ENCODE measurements at regions not wholly inside any gene's neighbourhood (a gene's known extent, or its start where the extent isn't known, plus 50 kb on each side); places are given as distances from the start of the nearest gene placed in this dataset.

DNA sequence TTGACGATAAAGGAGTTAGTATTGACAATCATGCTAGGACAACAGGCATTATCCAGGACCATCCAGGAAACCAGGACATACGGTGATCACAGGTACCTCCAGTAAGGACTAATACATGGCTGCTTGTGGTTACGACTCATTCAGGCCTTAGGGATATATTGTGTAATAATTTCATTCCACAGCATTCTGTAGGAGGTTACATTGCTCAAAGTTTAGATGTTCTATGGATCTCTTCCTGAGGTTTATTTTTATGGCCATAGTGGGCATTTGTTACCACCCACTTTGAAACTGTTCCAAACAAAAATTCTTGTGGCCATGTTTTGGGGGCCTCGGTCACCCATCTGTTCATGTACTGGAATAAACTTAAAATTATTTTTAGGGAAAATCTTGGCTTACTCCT lies 431.6 kb downstream of the METTL4 start:
- Mint-ChIP-seq H3K9me3 (ENCODE audit: low read depth) (no peaks in the 10 kb centered on the region), H3K27ac (ENCODE audit: unreplicated experiment) (no peak overlapping the region)
- TF ChIP-seq, protein P1, sequence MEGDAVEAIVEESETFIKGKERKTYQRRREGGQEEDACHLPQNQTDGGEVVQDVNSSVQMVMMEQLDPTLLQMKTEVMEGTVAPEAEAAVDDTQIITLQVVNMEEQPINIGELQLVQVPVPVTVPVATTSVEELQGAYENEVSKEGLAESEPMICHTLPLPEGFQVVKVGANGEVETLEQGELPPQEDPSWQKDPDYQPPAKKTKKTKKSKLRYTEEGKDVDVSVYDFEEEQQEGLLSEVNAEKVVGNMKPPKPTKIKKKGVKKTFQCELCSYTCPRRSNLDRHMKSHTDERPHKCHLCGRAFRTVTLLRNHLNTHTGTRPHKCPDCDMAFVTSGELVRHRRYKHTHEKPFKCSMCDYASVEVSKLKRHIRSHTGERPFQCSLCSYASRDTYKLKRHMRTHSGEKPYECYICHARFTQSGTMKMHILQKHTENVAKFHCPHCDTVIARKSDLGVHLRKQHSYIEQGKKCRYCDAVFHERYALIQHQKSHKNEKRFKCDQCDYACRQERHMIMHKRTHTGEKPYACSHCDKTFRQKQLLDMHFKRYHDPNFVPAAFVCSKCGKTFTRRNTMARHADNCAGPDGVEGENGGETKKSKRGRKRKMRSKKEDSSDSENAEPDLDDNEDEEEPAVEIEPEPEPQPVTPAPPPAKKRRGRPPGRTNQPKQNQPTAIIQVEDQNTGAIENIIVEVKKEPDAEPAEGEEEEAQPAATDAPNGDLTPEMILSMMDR (IDR thresholded peaks at IDR 0.05), result no peak

DNA sequence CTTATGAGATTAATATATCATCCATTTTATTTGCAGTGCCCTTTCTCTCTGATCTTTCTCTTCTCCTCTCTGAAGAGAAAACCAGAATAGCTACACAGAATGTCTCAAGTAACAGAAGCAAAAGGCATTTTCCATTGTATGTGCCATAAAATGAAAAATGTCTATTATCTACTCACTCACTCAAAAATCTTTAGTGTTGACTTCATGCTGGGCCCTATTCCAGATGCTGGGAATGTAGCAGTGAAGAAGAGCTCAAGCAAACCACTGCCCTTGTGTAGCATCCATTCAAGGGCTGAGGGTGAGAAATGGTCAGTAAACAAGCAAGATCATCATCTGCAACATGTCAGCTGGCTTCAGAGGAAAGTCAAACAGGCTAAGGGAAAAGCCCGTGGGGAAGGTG lies 427.7 kb downstream of the METTL4 start:
- no peaks in the 10 kb centered on the region for H3K36me3 Mint-ChIP-seq (ENCODE audit: low read depth)
- no peak overlapping the region for H3K27ac Mint-ChIP-seq (ENCODE audit: unreplicated experiment)
- no peaks in the 10 kb centered on the region for H3K4me1 Mint-ChIP-seq (ENCODE audit: low read depth)
- H3K4me3 Mint-ChIP-seq (ENCODE audit: unreplicated experiment), result no peak overlapping the region
- TF ChIP-seq, protein P1 (IDR thresholded peaks at IDR 0.05), result no peak
- H3K27me3 Mint-ChIP-seq (ENCODE audit: low read depth), result peaks cover 12% of the 10 kb centered on the region
- no peaks in the 10 kb centered on the region for H3K9me3 Mint-ChIP-seq (ENCODE audit: low read depth)
- DNase-seq (ENCODE audit: low spot score), result no peak

More for the DNA sequence above, 431.6 kb downstream of the METTL4 start:
- Mint-ChIP-seq H3K4me3 (ENCODE audit: unreplicated experiment) (no peak overlapping the region), H3K27me3 (ENCODE audit: low read depth) (peaks cover 12% of the 10 kb centered on the region), H3K36me3 (ENCODE audit: low read depth) (no peaks in the 10 kb centered on the region), H3K4me1 (ENCODE audit: low read depth) (no peaks in the 10 kb centered on the region)
- no peak for DNase-seq (ENCODE audit: low spot score)

DNA sequence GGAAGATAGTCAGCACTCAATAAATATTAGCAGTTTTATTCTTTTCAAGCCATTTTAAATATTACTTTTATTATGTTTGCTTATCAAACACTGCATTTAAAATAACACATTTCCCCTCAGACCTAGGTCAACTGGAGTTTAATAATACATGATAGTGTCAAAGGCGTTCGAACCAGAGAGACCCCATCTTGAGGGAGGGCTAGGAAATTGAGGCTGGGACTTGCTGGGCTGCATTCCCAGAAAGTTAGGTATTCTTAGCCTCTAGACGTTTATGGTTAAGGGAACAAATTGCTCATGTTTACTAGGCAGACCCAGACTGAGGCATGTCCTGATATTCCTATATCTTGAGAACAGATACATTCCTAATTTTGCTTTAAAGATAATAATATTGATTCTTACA lies 426.5 kb downstream of the METTL4 start:
- TF ChIP-seq, protein P1 (IDR thresholded peaks at IDR 0.05), result no peak

DNA sequence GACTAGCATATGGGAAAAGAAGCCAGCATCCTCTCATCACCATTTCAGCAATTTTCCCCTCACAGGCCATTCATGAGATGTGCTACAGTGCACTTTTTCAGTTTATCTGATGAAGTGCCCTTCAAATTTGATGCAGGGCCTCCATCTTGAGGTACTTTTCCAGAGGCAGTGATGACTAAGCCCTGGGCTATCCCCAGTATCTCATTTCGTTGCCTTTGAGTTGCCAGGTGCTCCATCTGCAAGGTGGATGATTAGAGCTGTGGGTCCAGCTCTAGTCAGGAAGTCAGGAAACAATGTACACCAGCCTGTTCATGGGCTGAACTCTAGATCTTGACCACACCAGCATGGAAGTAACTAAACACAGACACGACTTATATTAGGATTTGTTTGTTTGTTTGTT lies 425.2 kb downstream of the METTL4 start:
- TF ChIP-seq, protein P1 (IDR thresholded peaks at IDR 0.05), result no peak
- H3K4me3 Mint-ChIP-seq (ENCODE audit: unreplicated experiment), result no peak overlapping the region
- peaks cover 12% of the 10 kb centered on the region for H3K27me3 Mint-ChIP-seq (ENCODE audit: low read depth)
- no peak for DNase-seq (ENCODE audit: low spot score)
- no peaks in the 10 kb centered on the region for H3K36me3 Mint-ChIP-seq (ENCODE audit: low read depth)
- H3K9me3 Mint-ChIP-seq (ENCODE audit: low read depth), result no peaks in the 10 kb centered on the region
- no peaks in the 10 kb centered on the region for H3K4me1 Mint-ChIP-seq (ENCODE audit: low read depth)
- H3K27ac Mint-ChIP-seq (ENCODE audit: unreplicated experiment), result no peak overlapping the region

More for the DNA sequence above, 426.5 kb downstream of the METTL4 start:
- no peak for DNase-seq (ENCODE audit: low spot score)
- Mint-ChIP-seq H3K27me3 (ENCODE audit: low read depth) (peaks cover 12% of the 10 kb centered on the region), H3K4me3 (ENCODE audit: unreplicated experiment) (no peak overlapping the region), H3K27ac (ENCODE audit: unreplicated experiment) (no peak overlapping the region), H3K36me3 (ENCODE audit: low read depth) (no peaks in the 10 kb centered on the region), H3K9me3 (ENCODE audit: low read depth) (no peaks in the 10 kb centered on the region), H3K4me1 (ENCODE audit: low read depth) (no peaks in the 10 kb centered on the region)

DNA sequence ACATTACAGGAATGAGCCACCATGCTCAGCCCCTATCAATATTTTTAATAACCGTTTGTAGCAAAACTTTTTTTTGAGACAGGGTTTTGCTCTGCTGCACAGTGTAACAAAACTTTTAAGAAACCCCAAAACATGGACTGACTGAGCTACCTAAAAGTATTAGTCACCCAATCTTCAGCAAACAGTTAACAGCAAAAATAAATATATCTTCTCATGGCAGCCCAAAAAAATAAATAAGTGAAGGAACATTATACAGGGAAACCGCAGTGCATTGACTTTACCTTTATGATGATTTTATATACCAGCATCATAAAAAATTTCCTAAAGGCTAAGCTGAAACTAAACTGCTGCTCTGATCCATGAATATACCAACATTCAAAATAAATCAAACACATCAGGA lies 424.6 kb downstream of the METTL4 start:
- no peak overlapping the region for H3K4me3 Mint-ChIP-seq (ENCODE audit: unreplicated experiment)
- no peaks in the 10 kb centered on the region for H3K9me3 Mint-ChIP-seq (ENCODE audit: low read depth)
- no peak overlapping the region for H3K27ac Mint-ChIP-seq (ENCODE audit: unreplicated experiment)
- no peaks in the 10 kb centered on the region for H3K36me3 Mint-ChIP-seq (ENCODE audit: low read depth)
- H3K4me1 Mint-ChIP-seq (ENCODE audit: low read depth), result no peaks in the 10 kb centered on the region
- no peak for DNase-seq (ENCODE audit: low spot score)
- TF ChIP-seq, protein P1 (IDR thresholded peaks at IDR 0.05), result no peak
- peaks cover 12% of the 10 kb centered on the region for H3K27me3 Mint-ChIP-seq (ENCODE audit: low read depth)
